ENCODE measurements at regions not wholly inside any gene's neighbourhood (a gene's known extent, or its start where the extent isn't known, plus 50 kb on each side); places are given as distances from the start of the nearest gene placed in this dataset.
A peak's percentile ranks its signal among the peaks of the same experiment; 100 is the strongest.

DNA sequence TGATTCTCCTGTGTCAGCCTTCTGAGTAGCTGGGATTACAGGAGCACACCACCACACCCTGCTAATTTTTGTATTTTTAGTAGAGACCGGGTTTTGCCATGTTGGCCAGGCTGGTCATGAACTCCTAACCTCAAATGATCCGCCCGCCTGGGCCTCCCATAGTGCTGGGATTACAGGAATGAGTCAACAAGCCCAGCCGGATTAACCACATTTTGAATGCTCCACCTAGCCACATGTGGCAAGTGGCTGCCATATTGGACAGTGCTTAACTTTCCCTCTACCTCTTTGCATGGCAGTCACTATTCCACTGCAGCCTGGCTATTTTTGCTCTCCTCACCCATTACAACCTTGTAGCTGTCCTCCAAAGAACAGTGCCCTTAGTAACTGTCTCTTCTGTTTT, 160.1 kb downstream of the GATA3 start:
- Mint-ChIP-seq H3K36me3 (ENCODE audit: insufficient read depth) (no peaks in the 10 kb centered on the region), H3K4me3 (no peak overlapping the region), H3K27ac (ENCODE audit: low read depth) (no peak overlapping the region), H3K4me1 (peaks cover 20% of the 10 kb centered on the region), H3K9me3 (no peaks in the 10 kb centered on the region), H3K27me3 (no peaks in the 10 kb centered on the region)
- no peak for DNase-seq (ENCODE audit: low spot score in 2 of 2)
- no peak for ATAC-seq (replicated peaks; ENCODE audit: extremely low read depth, poor library complexity, severe bottlenecking)

DNA sequence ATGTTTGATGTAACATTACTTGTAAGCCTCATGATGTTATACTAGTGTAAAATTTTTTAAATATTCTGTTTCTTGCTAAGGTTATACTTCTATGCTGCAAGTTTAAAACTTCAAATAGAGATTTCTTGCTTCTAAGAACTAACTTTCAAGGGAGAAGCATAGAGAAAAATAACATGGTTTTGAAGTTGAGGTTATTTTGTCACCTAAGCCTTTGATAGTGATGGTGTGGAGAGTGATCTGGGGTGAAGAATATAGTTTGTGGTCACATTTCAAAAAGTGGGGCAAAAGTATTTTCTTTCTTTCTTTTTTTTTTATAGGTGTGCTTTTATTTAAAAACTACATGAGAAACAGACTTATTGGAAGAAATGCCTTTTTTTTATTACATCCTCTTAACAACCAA, 162.4 kb downstream of the GATA3 start:
- peak overlapping the region; percentile 46 for H3K27ac Mint-ChIP-seq (ENCODE audit: low read depth)
- H3K9me3 Mint-ChIP-seq = no peaks in the 10 kb centered on the region
- H3K4me1 Mint-ChIP-seq = peaks cover 20% of the 10 kb centered on the region
- no peaks in the 10 kb centered on the region for H3K27me3 Mint-ChIP-seq
- H3K36me3 Mint-ChIP-seq (ENCODE audit: insufficient read depth) = no peaks in the 10 kb centered on the region
- no peak overlapping the region for H3K4me3 Mint-ChIP-seq
- no peak for ATAC-seq (replicated peaks; ENCODE audit: extremely low read depth, poor library complexity, severe bottlenecking)
- DNase-seq (ENCODE audit: low spot score in 2 of 2) = no peak

DNA sequence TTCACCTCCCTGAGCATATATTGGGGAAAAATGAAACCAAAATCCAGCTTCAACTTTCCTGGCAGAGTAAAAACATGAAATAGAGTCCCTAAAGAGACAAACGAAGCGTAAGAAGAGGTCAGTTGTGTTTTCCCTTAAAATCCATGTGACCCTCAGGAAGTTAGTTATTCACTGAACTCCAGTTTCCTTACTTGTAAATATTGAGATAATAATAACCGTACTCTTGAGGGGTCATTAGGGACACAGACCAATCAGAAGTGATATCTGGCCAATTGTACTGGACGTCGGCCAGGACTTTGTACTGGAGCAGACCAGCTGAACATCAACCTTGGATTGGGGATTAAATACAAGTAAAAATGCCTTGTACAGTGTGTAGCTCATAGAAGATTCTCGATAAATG, 167.0 kb downstream of the GATA3 start:
- Mint-ChIP-seq H3K27ac (ENCODE audit: low read depth) (no peak overlapping the region), H3K27me3 (peaks cover 11% of the 10 kb centered on the region), H3K4me3 (no peak overlapping the region), H3K9me3 (no peaks in the 10 kb centered on the region), H3K36me3 (ENCODE audit: insufficient read depth) (no peaks in the 10 kb centered on the region), H3K4me1 (peaks cover 9% of the 10 kb centered on the region)
- DNase-seq (ENCODE audit: low spot score in 2 of 2) (no peak), ATAC-seq (replicated peaks; ENCODE audit: extremely low read depth, poor library complexity, severe bottlenecking) (no peak)

DNA sequence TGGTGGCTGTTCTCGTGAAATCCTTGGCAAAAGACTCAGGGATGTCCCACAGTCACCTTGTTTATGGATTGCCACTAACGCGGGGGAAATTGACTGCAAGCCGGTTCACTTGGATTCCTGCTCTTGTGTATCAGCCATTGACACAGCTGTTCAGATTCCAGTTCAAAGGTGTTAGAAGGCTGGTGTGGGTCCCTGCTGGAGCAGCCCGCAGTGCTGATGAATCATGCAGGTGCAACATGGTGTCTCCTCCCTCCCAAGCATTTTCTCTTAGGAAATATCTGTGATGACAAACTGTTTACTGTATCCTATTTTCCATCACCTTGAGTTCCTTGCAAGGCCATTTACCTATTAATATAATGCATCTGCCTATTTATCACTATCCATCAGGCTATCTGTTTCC, 170.1 kb downstream of the GATA3 start:
- H3K27me3 Mint-ChIP-seq = peaks cover 11% of the 10 kb centered on the region
- no peak for ATAC-seq (replicated peaks; ENCODE audit: extremely low read depth, poor library complexity, severe bottlenecking)
- no peaks in the 10 kb centered on the region for H3K9me3 Mint-ChIP-seq
- H3K36me3 Mint-ChIP-seq (ENCODE audit: insufficient read depth) = no peaks in the 10 kb centered on the region
- H3K4me1 Mint-ChIP-seq = peaks cover 9% of the 10 kb centered on the region
- DNase-seq (ENCODE audit: low spot score in 2 of 2) = no peak
- H3K27ac Mint-ChIP-seq (ENCODE audit: low read depth) = no peak overlapping the region
- no peak overlapping the region for H3K4me3 Mint-ChIP-seq

DNA sequence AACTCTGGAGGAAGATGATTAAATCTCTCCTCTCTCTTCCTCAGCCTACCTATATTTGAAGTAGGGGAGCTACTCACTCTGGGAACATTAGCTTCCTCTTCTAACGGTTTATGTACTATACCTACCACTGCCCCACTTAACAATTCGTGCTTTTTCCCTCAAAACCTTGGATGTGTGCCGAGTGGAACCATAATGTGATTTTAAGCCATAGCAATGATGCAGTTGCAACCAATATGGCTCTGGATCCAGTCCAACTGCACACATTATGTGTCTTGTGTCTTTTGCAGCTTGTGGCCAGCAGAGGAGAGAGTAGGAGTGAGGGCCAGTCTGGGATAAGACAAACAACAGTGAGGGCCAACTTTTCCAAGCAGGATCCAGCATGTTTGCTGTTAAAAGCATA, 170.7 kb downstream of the GATA3 start:
- H3K4me1 Mint-ChIP-seq = peaks cover 9% of the 10 kb centered on the region
- DNase-seq (ENCODE audit: low spot score in 2 of 2) = no peak
- H3K9me3 Mint-ChIP-seq = no peaks in the 10 kb centered on the region
- ATAC-seq (replicated peaks; ENCODE audit: extremely low read depth, poor library complexity, severe bottlenecking) = no peak
- H3K36me3 Mint-ChIP-seq (ENCODE audit: insufficient read depth) = no peaks in the 10 kb centered on the region
- H3K27ac Mint-ChIP-seq (ENCODE audit: low read depth) = no peak overlapping the region
- peaks cover 11% of the 10 kb centered on the region for H3K27me3 Mint-ChIP-seq
- no peak overlapping the region for H3K4me3 Mint-ChIP-seq

DNA sequence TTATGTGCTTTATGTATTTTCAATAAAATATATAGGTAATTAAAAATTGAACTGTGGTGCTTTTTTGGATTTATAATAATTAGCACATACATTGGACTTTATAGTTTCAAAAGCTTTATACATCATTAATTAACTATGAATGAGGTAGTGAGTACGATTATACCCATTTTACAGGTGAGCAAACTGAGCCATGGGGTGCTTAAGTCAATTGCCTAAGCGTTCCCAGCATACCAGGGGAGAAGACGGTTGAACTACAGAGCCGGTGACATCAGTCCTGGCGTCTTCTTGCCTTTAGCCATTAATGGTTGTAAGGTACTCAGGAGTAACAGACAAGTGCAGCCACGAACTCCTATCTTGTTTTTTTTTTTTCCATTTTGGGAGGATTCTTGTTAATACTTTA, 172.8 kb downstream of the GATA3 start:
- H3K27me3 Mint-ChIP-seq = peaks cover 11% of the 10 kb centered on the region

DNA sequence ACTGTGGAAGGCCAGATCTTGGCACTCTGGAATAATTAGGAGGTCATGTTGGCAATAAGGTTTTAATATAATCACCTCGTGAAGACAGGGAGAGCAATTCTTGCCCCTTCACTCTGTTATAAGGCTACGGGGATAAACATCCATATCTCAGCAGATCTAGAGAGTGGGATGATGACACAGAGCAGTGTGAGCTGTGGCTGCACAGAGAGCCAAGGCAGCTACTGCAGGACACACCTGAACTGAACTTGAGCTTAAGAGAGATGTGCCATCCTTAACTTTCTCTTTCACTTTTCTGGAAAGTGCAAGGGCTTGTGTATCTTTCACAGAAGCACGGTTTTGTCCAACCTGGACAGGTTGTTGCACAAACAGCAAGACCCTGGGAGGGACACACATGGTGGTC, 174.7 kb downstream of the GATA3 start:
- DNase-seq (ENCODE audit: low spot score in 2 of 2) = no peak
- H3K36me3 Mint-ChIP-seq (ENCODE audit: insufficient read depth) = no peaks in the 10 kb centered on the region
- no peaks in the 10 kb centered on the region for H3K9me3 Mint-ChIP-seq
- no peak for ATAC-seq (replicated peaks; ENCODE audit: extremely low read depth, poor library complexity, severe bottlenecking)
- no peak overlapping the region for H3K4me3 Mint-ChIP-seq
- H3K27me3 Mint-ChIP-seq = peaks cover 11% of the 10 kb centered on the region
- H3K27ac Mint-ChIP-seq (ENCODE audit: low read depth) = no peak overlapping the region
- H3K4me1 Mint-ChIP-seq = peaks cover 16% of the 10 kb centered on the region

More for the DNA sequence above, 172.8 kb downstream of the GATA3 start:
- peaks cover 16% of the 10 kb centered on the region for H3K4me1 Mint-ChIP-seq
- no peaks in the 10 kb centered on the region for H3K36me3 Mint-ChIP-seq (ENCODE audit: insufficient read depth)
- no peaks in the 10 kb centered on the region for H3K9me3 Mint-ChIP-seq
- H3K4me3 Mint-ChIP-seq = no peak overlapping the region
- no peak overlapping the region for H3K27ac Mint-ChIP-seq (ENCODE audit: low read depth)
- no peak for ATAC-seq (replicated peaks; ENCODE audit: extremely low read depth, poor library complexity, severe bottlenecking)
- DNase-seq (ENCODE audit: low spot score in 2 of 2) = no peak

DNA sequence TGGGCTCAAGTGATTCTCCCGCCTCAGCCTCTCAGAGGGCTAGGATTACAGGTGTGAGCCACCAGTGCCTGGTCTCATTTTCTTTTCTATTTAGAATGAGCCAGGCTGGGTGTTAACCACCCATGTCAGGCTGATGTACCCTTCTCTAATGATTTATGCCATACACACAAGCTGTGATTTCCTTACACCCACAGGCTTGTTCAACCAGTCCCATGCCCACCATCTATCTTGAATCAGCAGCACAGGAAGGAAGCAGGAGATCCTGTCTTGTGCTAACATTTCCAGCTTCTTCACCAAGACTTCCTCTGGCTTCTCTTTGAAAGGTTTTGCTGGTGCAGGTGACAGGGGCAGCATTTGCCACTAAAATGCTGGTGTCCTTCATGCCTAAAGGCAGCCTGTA, 176.4 kb downstream of the GATA3 start:
- peaks cover 16% of the 10 kb centered on the region for H3K4me1 Mint-ChIP-seq
- no peaks in the 10 kb centered on the region for H3K36me3 Mint-ChIP-seq (ENCODE audit: insufficient read depth)
- DNase-seq (ENCODE audit: low spot score in 2 of 2) = no peak
- H3K27ac Mint-ChIP-seq (ENCODE audit: low read depth) = no peak overlapping the region
- peaks cover 6% of the 10 kb centered on the region for H3K27me3 Mint-ChIP-seq
- ATAC-seq (replicated peaks; ENCODE audit: extremely low read depth, poor library complexity, severe bottlenecking) = peak; percentile 52
- H3K4me3 Mint-ChIP-seq = no peak overlapping the region
- no peaks in the 10 kb centered on the region for H3K9me3 Mint-ChIP-seq

DNA sequence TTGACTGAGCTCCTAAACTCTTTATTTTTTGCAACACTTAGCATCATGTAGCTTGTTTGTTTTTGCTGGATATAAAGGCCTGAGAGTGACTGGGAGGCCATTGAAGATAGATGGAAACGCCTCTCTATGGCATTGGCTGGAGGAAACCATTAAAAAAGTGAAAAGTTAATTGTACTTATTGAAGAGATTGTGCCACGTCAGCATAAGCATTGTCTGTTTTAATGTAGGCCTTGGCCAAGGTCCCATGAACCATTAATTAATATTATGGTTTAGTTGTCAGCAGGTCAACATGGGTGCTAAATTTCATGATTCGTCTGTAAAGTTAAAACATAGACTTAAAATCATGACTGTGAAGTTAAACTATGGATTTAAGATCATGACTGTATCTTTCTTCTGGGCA, 178.6 kb downstream of the GATA3 start:
- no peaks in the 10 kb centered on the region for H3K27me3 Mint-ChIP-seq
- ATAC-seq (replicated peaks; ENCODE audit: extremely low read depth, poor library complexity, severe bottlenecking) (no peak), DNase-seq (ENCODE audit: low spot score in 2 of 2) (no peak)
- peaks cover 28% of the 10 kb centered on the region for H3K4me1 Mint-ChIP-seq
- H3K9me3 Mint-ChIP-seq = no peaks in the 10 kb centered on the region
- H3K36me3 Mint-ChIP-seq (ENCODE audit: insufficient read depth) = no peaks in the 10 kb centered on the region
- no peak overlapping the region for H3K4me3 Mint-ChIP-seq
- no peak overlapping the region for H3K27ac Mint-ChIP-seq (ENCODE audit: low read depth)

DNA sequence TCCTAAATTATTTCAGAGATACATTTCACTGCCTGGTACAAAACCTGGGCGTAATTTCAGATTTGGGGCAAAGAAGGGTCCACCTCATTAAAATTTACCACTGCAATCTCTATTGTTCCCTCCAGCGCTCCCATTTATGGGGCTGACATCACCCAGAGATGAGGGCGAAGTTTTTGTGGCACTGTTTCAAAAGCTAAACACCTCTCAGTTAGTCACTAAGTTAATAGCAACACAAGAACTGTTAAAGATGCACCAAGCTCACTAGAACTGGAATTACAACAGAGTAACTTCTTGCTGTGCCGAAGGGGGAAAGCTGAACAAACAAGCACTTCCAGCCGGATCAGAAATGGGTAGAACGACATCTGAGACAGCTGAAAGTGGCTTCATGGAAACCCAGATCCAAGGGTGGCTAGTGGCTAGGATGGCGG, 179.4 kb downstream of the GATA3 start:
- no peak for DNase-seq (ENCODE audit: low spot score in 2 of 2)
- Mint-ChIP-seq H3K9me3 (no peaks in the 10 kb centered on the region), H3K27me3 (no peaks in the 10 kb centered on the region), H3K27ac (ENCODE audit: low read depth) (no peak overlapping the region), H3K4me1 (peaks cover 29% of the 10 kb centered on the region), H3K36me3 (ENCODE audit: insufficient read depth) (peaks cover 3% of the 10 kb centered on the region), H3K4me3 (no peak overlapping the region)
- ATAC-seq (replicated peaks; ENCODE audit: extremely low read depth, poor library complexity, severe bottlenecking) = no peak

DNA sequence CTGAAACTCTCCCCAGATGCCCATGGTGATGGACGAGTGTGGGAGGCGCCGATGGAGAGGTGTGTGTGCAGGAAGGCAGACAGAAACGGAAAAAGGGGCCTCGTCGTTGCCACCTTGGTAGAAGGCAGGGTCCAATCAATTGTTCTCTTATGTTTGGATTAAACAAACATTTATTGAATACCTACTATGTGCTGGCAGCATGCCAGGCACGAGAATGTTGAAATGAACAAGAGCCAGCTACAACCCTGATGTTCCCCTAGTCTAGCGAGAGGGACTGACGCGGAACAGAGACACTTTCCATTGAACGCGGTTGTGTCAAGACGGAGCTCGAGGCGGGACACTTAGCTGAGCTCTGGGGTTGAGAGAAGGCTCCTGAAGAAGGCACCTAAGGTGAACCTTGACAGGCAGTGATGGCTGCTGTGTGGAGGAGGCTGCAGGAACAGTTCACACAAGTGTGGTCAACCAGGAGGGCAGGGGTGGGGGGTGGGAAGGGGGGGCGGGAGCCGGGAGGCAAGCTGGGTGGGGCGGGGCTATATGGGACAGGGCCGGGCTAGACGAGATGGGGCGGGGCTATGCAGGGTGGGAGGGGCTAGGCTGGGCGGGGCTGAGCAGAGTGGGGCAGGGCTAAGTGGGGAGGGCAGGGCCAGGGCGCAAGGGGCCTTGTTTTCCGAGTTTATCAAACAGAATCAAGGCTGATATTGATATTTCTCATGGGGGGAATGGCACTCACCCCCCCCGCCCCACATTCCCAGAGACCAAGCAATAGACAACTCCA, 181.0 kb downstream of the GATA3 start:
- Mint-ChIP-seq H3K9me3 (no peaks in the 10 kb centered on the region), H3K4me1 (peaks cover 40% of the 10 kb centered on the region), H3K27ac (ENCODE audit: low read depth) (no peak overlapping the region), H3K36me3 (ENCODE audit: insufficient read depth) (peaks cover 3% of the 10 kb centered on the region), H3K4me3 (no peak overlapping the region), H3K27me3 (no peaks in the 10 kb centered on the region)
- no peak for DNase-seq (ENCODE audit: low spot score in 2 of 2)
- ATAC-seq (replicated peaks; ENCODE audit: extremely low read depth, poor library complexity, severe bottlenecking) = no peak

DNA sequence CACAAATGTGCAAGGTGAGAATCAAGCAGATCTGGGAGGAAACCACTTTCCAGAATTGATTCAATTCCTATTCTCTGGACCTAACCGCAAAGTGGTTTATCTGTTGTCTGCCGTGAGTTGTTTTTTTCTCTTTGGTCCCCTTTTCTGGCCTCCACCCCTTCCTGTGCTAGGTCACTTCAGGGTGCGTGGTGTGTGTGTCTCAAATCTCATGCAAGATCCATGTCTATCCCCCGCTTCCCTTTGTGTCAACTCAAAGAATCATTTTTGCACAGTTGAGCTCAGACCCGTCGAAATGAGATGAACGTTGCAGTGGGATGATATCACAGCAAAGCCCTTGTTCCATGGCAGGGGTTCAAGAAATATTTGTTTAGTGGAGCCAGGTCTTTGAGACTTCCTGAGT, 184.5 kb downstream of the GATA3 start:
- H3K4me3 Mint-ChIP-seq = peak overlapping the region; percentile 66

DNA sequence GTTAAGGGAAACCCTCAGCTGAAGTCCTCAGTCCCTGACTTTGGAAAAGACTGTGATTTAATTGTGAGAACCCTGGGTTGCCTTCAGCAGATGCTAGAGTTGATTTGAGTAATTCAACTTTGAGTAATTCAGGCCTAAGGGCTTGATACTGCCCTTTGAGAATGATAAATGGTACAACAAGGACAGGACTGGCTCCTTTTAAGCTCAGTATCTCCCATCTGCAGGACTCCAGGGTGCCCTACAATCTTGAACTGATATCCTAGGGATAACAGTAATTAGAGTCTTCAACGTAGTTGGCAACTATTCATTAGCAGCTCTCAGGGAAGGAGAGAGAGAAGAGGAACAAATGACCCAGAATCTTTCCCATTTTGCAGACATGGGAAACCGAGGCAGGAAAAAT, 186.4 kb downstream of the GATA3 start:
- peaks cover 59% of the 10 kb centered on the region for H3K4me1 Mint-ChIP-seq

More for the DNA sequence above, 184.5 kb downstream of the GATA3 start:
- Mint-ChIP-seq H3K9me3 (no peaks in the 10 kb centered on the region), H3K27me3 (no peaks in the 10 kb centered on the region), H3K36me3 (ENCODE audit: insufficient read depth) (peaks cover 3% of the 10 kb centered on the region), H3K27ac (ENCODE audit: low read depth) (peak overlapping the region; percentile 22), H3K4me1 (peaks cover 41% of the 10 kb centered on the region)
- no peak for DNase-seq (ENCODE audit: low spot score in 2 of 2)
- peak; percentile 54 for ATAC-seq (replicated peaks; ENCODE audit: extremely low read depth, poor library complexity, severe bottlenecking)

More for the DNA sequence above, 186.4 kb downstream of the GATA3 start:
- no peaks in the 10 kb centered on the region for H3K9me3 Mint-ChIP-seq
- H3K27me3 Mint-ChIP-seq = no peaks in the 10 kb centered on the region
- ATAC-seq (replicated peaks; ENCODE audit: extremely low read depth, poor library complexity, severe bottlenecking) = no peak
- peaks cover 3% of the 10 kb centered on the region for H3K36me3 Mint-ChIP-seq (ENCODE audit: insufficient read depth)
- H3K27ac Mint-ChIP-seq (ENCODE audit: low read depth) = no peak overlapping the region
- DNase-seq (ENCODE audit: low spot score in 2 of 2) = no peak
- no peak overlapping the region for H3K4me3 Mint-ChIP-seq
